ENCODE measurements at regions not wholly inside any gene's neighbourhood (a gene's known extent, or its start where the extent isn't known, plus 50 kb on each side); places are given as distances from the start of the nearest gene placed in this dataset.
"Not testable (repeated sequence)": the region's sequence is repeated elsewhere in the genome, so short reads cannot be mapped to it uniquely, and the experiment has no call there.

- not testable (repeated sequence) for TF ChIP-seq FOXM1 (IDR thresholded peaks at IDR 0.05; ENCODE audit: borderline replicate concordance); TARDBP (IDR thresholded peaks at IDR 0.05); ARNT (IDR thresholded peaks at IDR 0.05); SUZ12 (IDR thresholded peaks at IDR 0.05); BHLHE40 (IDR thresholded peaks at IDR 0.05; ENCODE audit: borderline replicate concordance)
These were observed 627.6 kb upstream of the PCDH7 start for GRCh38 chr4:30092420-30093128.

All from HEK293T (cell line).